Astrocyte of the cerebellum (primary cell): ENCODE measurements at regions not wholly inside any gene's neighbourhood (a gene's known extent, or its start where the extent isn't known, plus 50 kb on each side); places are given as distances from the start of the nearest gene placed in this dataset.
"Not testable (repeated sequence)": the region's sequence is repeated elsewhere in the genome, so short reads cannot be mapped to it uniquely, and the experiment has no call there.

Experiments used
- DNase-seq: peaks from one replicate; pipeline ENCODE4 v3.0.0-alpha.2; 2011; ENCODE audit warnings: low read depth
- H3K4me3 ChIP-seq: 2 replicates; pipeline ENCODE4 v1.5.1; 2011; ENCODE audit warnings: mild to moderate bottlenecking, low read depth, low read length, moderate library complexity
- in situ Hi-C: cut with HindIII; loops from 2 replicates; pipeline ENCODE4 v1.10.0; 2017; ENCODE audit warnings: low sequenced_read_pairs
- TF ChIP-seq, protein P1 (sequence below): IDR thresholded peaks from 2 replicates; pipeline ENCODE4 v1.5.1; 2012; ENCODE audit warnings: low read length, low read depth, moderate library complexity, mild to moderate bottlenecking; ENCODE audit errors: missing control alignments

DNA sequence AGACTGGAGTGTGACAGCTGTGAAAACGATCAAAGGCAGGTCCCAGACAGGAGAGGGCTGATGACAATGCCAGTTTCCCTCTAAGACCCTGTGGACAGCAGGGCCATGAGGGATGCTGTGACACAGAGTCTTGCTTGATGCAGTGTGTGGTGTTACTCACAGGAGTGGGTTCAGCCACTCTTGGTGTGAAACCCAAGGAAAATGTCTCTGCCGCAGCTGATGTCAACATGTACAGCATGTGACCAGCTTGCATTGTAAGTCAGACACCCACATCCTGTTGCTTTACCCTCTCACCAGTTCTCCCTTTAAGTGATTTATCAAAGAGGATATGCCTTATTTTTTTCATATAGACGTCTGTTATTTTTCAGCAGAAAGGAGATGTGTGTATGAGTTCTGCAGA, 268.6 kb downstream of the BTG1 start:
- no peak overlapping the region for H3K4me3 ChIP-seq
- TF ChIP-seq, protein P1, sequence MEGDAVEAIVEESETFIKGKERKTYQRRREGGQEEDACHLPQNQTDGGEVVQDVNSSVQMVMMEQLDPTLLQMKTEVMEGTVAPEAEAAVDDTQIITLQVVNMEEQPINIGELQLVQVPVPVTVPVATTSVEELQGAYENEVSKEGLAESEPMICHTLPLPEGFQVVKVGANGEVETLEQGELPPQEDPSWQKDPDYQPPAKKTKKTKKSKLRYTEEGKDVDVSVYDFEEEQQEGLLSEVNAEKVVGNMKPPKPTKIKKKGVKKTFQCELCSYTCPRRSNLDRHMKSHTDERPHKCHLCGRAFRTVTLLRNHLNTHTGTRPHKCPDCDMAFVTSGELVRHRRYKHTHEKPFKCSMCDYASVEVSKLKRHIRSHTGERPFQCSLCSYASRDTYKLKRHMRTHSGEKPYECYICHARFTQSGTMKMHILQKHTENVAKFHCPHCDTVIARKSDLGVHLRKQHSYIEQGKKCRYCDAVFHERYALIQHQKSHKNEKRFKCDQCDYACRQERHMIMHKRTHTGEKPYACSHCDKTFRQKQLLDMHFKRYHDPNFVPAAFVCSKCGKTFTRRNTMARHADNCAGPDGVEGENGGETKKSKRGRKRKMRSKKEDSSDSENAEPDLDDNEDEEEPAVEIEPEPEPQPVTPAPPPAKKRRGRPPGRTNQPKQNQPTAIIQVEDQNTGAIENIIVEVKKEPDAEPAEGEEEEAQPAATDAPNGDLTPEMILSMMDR: no peak
- in situ Hi-C loops: no loop called here
- DNase-seq: no peak

DNA sequence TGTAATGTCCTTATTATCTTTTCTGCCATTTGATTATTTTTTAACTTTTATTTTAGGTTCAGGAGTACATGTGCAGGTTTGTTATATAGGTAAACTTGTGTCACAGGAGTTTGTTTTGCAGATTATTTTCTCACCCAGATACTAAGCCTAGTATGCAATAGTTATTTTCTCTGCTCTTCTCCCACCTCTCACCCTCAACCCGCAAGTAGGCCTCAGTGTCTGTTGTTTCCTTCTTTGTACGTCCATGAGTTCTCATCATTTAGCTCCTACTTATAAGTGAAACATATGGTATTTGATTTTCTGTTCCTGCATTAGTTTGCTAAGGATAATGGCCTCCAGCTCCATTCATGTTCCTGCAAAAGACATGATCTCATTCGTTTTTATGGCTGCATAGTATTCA, 270.0 kb downstream of the BTG1 start:
- H3K4me3 ChIP-seq, in situ Hi-C loops, DNase-seq: not testable (repeated sequence)

DNA sequence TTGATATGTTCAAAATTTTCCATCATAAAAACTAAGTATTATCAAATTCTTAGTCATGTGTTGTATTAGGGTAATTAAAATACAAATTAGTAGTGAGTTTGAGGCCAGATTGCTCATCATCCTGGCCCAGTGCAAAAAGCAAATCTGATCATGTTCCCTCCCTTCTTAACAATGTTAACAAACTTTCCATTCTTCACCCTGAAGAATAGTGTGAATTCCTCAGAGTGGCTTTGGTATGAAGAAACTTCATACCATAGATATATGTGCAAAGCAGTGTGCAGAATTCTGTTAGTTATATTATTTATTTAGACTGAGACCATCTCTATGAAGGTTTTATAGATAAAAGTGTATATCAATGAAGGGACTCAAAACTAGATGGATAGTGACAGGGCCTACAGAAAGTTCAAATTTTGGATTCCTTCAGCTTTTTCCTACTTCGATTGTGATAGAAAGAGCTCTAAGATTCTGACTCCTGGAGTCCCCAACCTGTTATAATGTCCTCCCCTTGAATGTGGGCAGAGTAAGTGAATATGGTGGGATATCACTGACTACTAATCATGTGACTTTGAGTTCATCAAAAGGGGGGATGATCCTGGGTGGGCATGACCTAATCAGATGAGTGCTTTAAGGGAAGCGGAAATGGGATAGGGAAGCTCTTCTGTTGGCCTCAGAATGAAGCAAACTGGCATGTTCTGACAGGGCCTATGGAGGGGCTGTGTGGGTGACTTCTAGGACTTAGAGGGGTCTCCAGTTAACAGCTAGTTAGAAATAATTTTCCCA, 271.4 kb downstream of the BTG1 start:
- in situ Hi-C loops: no loop called here
- no peak for DNase-seq
- TF ChIP-seq, protein P1: no peak

DNA sequence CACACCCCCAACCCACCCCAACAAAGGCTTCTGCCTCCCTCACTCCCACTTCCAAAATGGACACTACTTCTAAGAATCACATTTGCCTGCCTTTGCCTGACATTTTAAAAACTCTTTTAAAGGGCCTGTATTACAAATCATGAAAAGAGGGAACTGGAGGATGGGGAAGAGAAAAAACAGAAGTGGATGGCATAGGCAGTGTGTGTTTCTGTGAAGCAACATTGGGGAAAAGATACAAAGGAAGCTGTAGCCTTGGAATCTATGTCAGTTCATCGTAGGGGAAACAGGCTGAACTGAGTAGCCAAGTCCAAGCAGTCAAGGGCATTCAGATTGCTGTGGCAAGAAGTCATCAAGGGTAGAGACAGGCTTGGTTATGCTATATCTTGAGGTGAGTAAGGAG, 273.9 kb downstream of the BTG1 start:
- in situ Hi-C loops: no loop called here
- no peak for DNase-seq
- H3K4me3 ChIP-seq: no peak overlapping the region
- TF ChIP-seq, protein P1: no peak

More for the DNA sequence above, 271.4 kb downstream of the BTG1 start:
- H3K4me3 ChIP-seq: no peak overlapping the region

DNA sequence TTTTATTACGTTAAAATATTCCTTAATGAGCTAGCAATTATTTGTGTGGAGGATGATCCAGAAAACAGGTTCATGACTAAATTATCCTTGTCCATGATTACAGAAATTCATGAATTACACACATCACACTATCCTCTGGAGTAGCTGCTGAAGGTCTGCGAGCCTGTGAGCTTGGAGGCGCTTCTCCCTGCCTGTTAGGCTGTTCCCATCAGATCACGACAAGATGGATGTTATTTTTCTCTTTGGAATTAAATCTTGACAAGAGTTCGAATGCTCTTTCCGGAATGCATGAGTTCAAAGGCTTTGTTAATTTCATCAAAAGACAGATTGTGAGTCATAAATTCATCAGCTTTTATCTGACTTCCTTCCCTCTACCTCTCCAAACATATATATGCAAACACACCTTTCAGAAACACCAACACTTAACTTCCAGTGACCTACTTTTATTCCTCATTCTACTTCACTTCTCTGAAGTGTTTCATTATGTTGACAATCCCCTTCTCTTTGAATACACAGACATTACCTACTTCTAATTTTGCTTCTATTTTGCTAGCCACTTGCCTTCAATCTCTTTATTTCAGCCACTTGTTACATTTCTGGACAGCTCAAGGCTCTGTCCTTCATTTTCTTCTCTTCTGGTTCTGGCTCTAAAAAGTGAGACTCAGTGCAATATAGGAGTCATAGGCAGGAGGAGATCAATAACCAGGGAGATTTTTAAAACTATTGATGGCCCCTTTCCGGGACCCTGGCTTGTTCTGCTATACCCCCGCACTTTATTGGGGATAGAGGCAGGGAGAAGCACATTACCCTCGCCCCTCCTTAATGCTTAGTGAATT, 274.6 kb downstream of the BTG1 start:
- no peak overlapping the region for H3K4me3 ChIP-seq
- in situ Hi-C loops: no loop called here
- TF ChIP-seq, protein P1: no peak
- no peak for DNase-seq

DNA sequence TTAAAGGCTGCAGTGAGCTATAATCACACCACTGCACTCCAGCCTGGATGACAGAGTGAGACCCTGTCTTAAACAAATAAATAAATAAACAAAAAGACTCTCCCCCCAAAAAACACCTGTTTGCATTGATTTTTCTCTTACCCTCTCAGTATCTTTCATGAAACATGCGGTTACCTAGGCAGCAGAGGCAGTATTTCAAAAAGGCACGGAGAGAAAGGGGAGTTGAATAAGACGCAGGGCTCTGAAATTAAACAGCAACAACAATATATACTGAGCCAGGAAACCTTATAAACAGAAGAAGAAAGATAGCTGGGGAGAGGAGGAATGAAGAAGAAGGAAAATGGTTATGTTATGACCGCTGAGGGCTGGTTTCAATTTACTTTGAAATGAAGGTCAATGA, 277.6 kb downstream of the BTG1 start:
- TF ChIP-seq, protein P1: no peak
- in situ Hi-C loops: no loop called here
- no peak for DNase-seq
- H3K4me3 ChIP-seq: no peak overlapping the region

DNA sequence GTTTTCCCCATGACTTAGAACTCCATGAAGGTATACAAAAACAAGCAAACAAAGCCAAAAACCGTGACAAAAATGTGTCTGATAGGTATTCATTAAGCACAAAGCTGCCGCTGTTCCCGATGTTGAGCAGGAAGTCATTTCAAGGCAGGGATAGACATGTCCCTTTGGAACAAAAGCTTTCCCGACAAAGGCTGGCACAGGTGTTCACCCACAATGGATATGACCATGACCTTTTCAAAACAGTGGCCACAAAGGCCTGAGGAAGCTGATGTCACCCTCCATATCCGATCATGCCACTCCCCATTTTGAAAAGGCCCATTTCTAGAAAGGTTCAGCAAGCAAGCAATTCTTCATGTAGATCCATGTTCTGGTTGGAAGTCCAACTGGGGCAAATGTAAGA, 279.1 kb downstream of the BTG1 start:
- TF ChIP-seq, protein P1: no peak
- no peak for DNase-seq
- H3K4me3 ChIP-seq: no peak overlapping the region
- in situ Hi-C loops: no loop called here
